ENCODE measurements at regions not wholly inside any gene's neighbourhood (a gene's known extent, or its start where the extent isn't known, plus 50 kb on each side); places are given as distances from the start of the nearest gene placed in this dataset.

- TF ChIP-seq CTCF (IDR thresholded peaks at IDR 0.05; ENCODE audit: insufficient read depth, low read length) (no peak), POLR2AphosphoS5 (IDR thresholded peaks at IDR 0.05; ENCODE audit: low read depth) (no peak), GABPA (IDR thresholded peaks at IDR 0.05; ENCODE audit: low read depth) (no peak)
Observed at GRCh38 chr2:14301331-14301730, 331.2 kb upstream of the LRATD1 start.
